ENCODE measurements at regions not wholly inside any gene's neighbourhood (a gene's known extent, or its start where the extent isn't known, plus 50 kb on each side); places are given as distances from the start of the nearest gene placed in this dataset.

- Mint-ChIP-seq H3K4me3 (no peak overlapping the region), H3K9me3 (no peaks in the 10 kb centered on the region), H3K27me3 (peaks cover 16% of the 10 kb centered on the region), H3K27ac (no peak overlapping the region), H3K36me3 (ENCODE audit: low read depth) (no peaks in the 10 kb centered on the region), H3K4me1 (ENCODE audit: low read depth) (peaks cover 6% of the 10 kb centered on the region)
These were observed 106.3 kb upstream of the ZFHX3 start for GRCh38 chr16:73154063-73154870.

GRCh38 chr16:73152386-73153125 lies 104.6 kb upstream of the ZFHX3 start:
- Mint-ChIP-seq H3K4me3 (no peak overlapping the region), H3K27me3 (peaks cover 16% of the 10 kb centered on the region), H3K9me3 (no peaks in the 10 kb centered on the region), H3K4me1 (ENCODE audit: low read depth) (peaks cover 6% of the 10 kb centered on the region), H3K27ac (no peak overlapping the region), H3K36me3 (ENCODE audit: low read depth) (no peaks in the 10 kb centered on the region)

GRCh38 chr16:73151941-73152340 lies 104.0 kb upstream of the ZFHX3 start:
- H3K27me3 Mint-ChIP-seq = peaks cover 16% of the 10 kb centered on the region
- H3K4me1 Mint-ChIP-seq (ENCODE audit: low read depth) = peaks cover 6% of the 10 kb centered on the region
- no peaks in the 10 kb centered on the region for H3K36me3 Mint-ChIP-seq (ENCODE audit: low read depth)
- H3K9me3 Mint-ChIP-seq = no peaks in the 10 kb centered on the region
- H3K27ac Mint-ChIP-seq = no peak overlapping the region
- H3K4me3 Mint-ChIP-seq = no peak overlapping the region

- no peak overlapping the region for H3K27ac Mint-ChIP-seq
- H3K27me3 Mint-ChIP-seq = peaks cover 16% of the 10 kb centered on the region
- no peaks in the 10 kb centered on the region for H3K9me3 Mint-ChIP-seq
- no peaks in the 10 kb centered on the region for H3K36me3 Mint-ChIP-seq (ENCODE audit: low read depth)
- H3K4me3 Mint-ChIP-seq = no peak overlapping the region
- H3K4me1 Mint-ChIP-seq (ENCODE audit: low read depth) = peaks cover 6% of the 10 kb centered on the region
These were observed 103.3 kb upstream of the ZFHX3 start for GRCh38 chr16:73151225-73151624.

- H3K4me1 Mint-ChIP-seq (ENCODE audit: low read depth) = peaks cover 6% of the 10 kb centered on the region
- no peaks in the 10 kb centered on the region for H3K9me3 Mint-ChIP-seq
These were observed 102.9 kb upstream of the ZFHX3 start for GRCh38 chr16:73150786-73151185.

GRCh38 chr16:73149334-73149733 lies 101.4 kb upstream of the ZFHX3 start:
- Mint-ChIP-seq H3K4me1 (ENCODE audit: low read depth) (peaks cover 5% of the 10 kb centered on the region), H3K36me3 (ENCODE audit: low read depth) (no peaks in the 10 kb centered on the region), H3K9me3 (no peaks in the 10 kb centered on the region), H3K4me3 (no peak overlapping the region), H3K27me3 (peaks cover 12% of the 10 kb centered on the region), H3K27ac (no peak overlapping the region)

More at GRCh38 chr16:73150786-73151185, 102.9 kb upstream of the ZFHX3 start:
- H3K27me3 Mint-ChIP-seq = peaks cover 16% of the 10 kb centered on the region
- no peak overlapping the region for H3K4me3 Mint-ChIP-seq
- no peaks in the 10 kb centered on the region for H3K36me3 Mint-ChIP-seq (ENCODE audit: low read depth)
- no peak overlapping the region for H3K27ac Mint-ChIP-seq

GRCh38 chr16:73147958-73148357 lies 100.0 kb upstream of the ZFHX3 start:
- no peaks in the 10 kb centered on the region for H3K36me3 Mint-ChIP-seq (ENCODE audit: low read depth)
- no peaks in the 10 kb centered on the region for H3K4me1 Mint-ChIP-seq (ENCODE audit: low read depth)
- no peak overlapping the region for H3K4me3 Mint-ChIP-seq
- H3K27me3 Mint-ChIP-seq = peaks cover 8% of the 10 kb centered on the region
- no peak overlapping the region for H3K27ac Mint-ChIP-seq
- no peaks in the 10 kb centered on the region for H3K9me3 Mint-ChIP-seq

- no peaks in the 10 kb centered on the region for H3K36me3 Mint-ChIP-seq (ENCODE audit: low read depth)
- H3K9me3 Mint-ChIP-seq = no peaks in the 10 kb centered on the region
- no peak overlapping the region for H3K4me3 Mint-ChIP-seq
- no peaks in the 10 kb centered on the region for H3K27me3 Mint-ChIP-seq
- H3K27ac Mint-ChIP-seq = no peak overlapping the region
- no peaks in the 10 kb centered on the region for H3K4me1 Mint-ChIP-seq (ENCODE audit: low read depth)
These were observed 97.4 kb upstream of the ZFHX3 start for GRCh38 chr16:73145166-73145880.

- H3K9me3 Mint-ChIP-seq = no peaks in the 10 kb centered on the region
- no peaks in the 10 kb centered on the region for H3K36me3 Mint-ChIP-seq (ENCODE audit: low read depth)
- H3K4me1 Mint-ChIP-seq (ENCODE audit: low read depth) = no peaks in the 10 kb centered on the region
- no peak overlapping the region for H3K4me3 Mint-ChIP-seq
- H3K27ac Mint-ChIP-seq = no peak overlapping the region
- no peaks in the 10 kb centered on the region for H3K27me3 Mint-ChIP-seq
These were observed 95.9 kb upstream of the ZFHX3 start for GRCh38 chr16:73143576-73144422.

GRCh38 chr16:73143002-73143401 lies 95.1 kb upstream of the ZFHX3 start:
- Mint-ChIP-seq H3K27me3 (no peaks in the 10 kb centered on the region), H3K9me3 (no peaks in the 10 kb centered on the region), H3K36me3 (ENCODE audit: low read depth) (no peaks in the 10 kb centered on the region), H3K27ac (no peak overlapping the region), H3K4me3 (no peak overlapping the region), H3K4me1 (ENCODE audit: low read depth) (no peaks in the 10 kb centered on the region)

GRCh38 chr16:73142053-73142854 lies 94.3 kb upstream of the ZFHX3 start:
- Mint-ChIP-seq H3K4me1 (ENCODE audit: low read depth) (no peaks in the 10 kb centered on the region), H3K4me3 (no peak overlapping the region), H3K9me3 (no peaks in the 10 kb centered on the region), H3K36me3 (ENCODE audit: low read depth) (no peaks in the 10 kb centered on the region), H3K27ac (no peak overlapping the region), H3K27me3 (no peaks in the 10 kb centered on the region)

- Mint-ChIP-seq H3K9me3 (no peaks in the 10 kb centered on the region), H3K27me3 (no peaks in the 10 kb centered on the region), H3K36me3 (ENCODE audit: low read depth) (no peaks in the 10 kb centered on the region), H3K4me1 (ENCODE audit: low read depth) (no peaks in the 10 kb centered on the region), H3K4me3 (no peak overlapping the region), H3K27ac (no peak overlapping the region)
These were observed 93.0 kb upstream of the ZFHX3 start for GRCh38 chr16:73140929-73141328.

GRCh38 chr16:73131156-73131862 lies 83.4 kb upstream of the ZFHX3 start:
- H3K9me3 Mint-ChIP-seq = no peaks in the 10 kb centered on the region
- no peak overlapping the region for H3K27ac Mint-ChIP-seq
- H3K4me1 Mint-ChIP-seq (ENCODE audit: low read depth) = no peaks in the 10 kb centered on the region
- H3K27me3 Mint-ChIP-seq = no peaks in the 10 kb centered on the region
- H3K36me3 Mint-ChIP-seq (ENCODE audit: low read depth) = no peaks in the 10 kb centered on the region
- no peak overlapping the region for H3K4me3 Mint-ChIP-seq
